ENCODE measurements at regions not wholly inside any gene's neighbourhood (a gene's known extent, or its start where the extent isn't known, plus 50 kb on each side); places are given as distances from the start of the nearest gene placed in this dataset.

- no peak for TF ChIP-seq POLR2AphosphoS5 (IDR thresholded peaks at IDR 0.05; ENCODE audit: low read depth, low read length)
- TF ChIP-seq CTCF (IDR thresholded peaks at IDR 0.05): no peak
- no peak for TF ChIP-seq REST (IDR thresholded peaks at IDR 0.05; ENCODE audit: insufficient read depth in 1 of 2, low read depth in 2 of 2, low read length in 1 of 2)
- no peak for TF ChIP-seq SIN3A (IDR thresholded peaks at IDR 0.05; ENCODE audit: borderline replicate concordance, insufficient read depth, low read depth, low read length)
- no peak for TF ChIP-seq TCF7L2 (IDR thresholded peaks at IDR 0.05; ENCODE audit: low read depth, low read length)
These were observed 265.1 kb upstream of the KLF6 start for GRCh38 chr10:4050061-4050460.

Data from Panc1 (cell line).